HUES64 (cell line): ENCODE measurements at regions not wholly inside any gene's neighbourhood (a gene's known extent, or its start where the extent isn't known, plus 50 kb on each side); places are given as distances from the start of the nearest gene placed in this dataset.
"Not testable (repeated sequence)": the region's sequence is repeated elsewhere in the genome, so short reads cannot be mapped to it uniquely, and the experiment has no call there.

ENCODE experiments used
- H3K27ac ChIP-seq: 2 replicates; pipeline ENCODE4 v1.7.0; 2013; ENCODE audit warnings: low read depth, low read length, inconsistent platforms
- H3K27me3 ChIP-seq: 2 replicates; pipeline ENCODE4 v1.6.1; 2013; ENCODE audit warnings: mild to moderate bottlenecking, low read length; ENCODE audit not compliant: insufficient read depth
- H3K36me3 ChIP-seq: 2 replicates; pipeline ENCODE4 v1.6.1; 2013; ENCODE audit warnings: mild to moderate bottlenecking, low read length; ENCODE audit not compliant: insufficient read depth
- H3K4me1 ChIP-seq: 2 replicates; pipeline ENCODE4 v1.6.1; 2013; ENCODE audit warnings: mild to moderate bottlenecking, low read length, moderate library complexity; ENCODE audit not compliant: insufficient read depth
- H3K4me3 ChIP-seq: 2 replicates; pipeline ENCODE4 v1.5.1; 2013; ENCODE audit warnings: mild to moderate bottlenecking, low read length, moderate library complexity
- H3K9ac ChIP-seq: 2 replicates; pipeline ENCODE4 v1.6.1; 2013; ENCODE audit warnings: mild to moderate bottlenecking, low read depth, low read length
- H3K9me3 ChIP-seq: 2 replicates; pipeline ENCODE4 v1.6.1; 2013; ENCODE audit warnings: low read depth, low read length; ENCODE audit not compliant: insufficient read depth
- WGBS: fragments of 150-250, 120-280 bp; methylation state at CpG from one replicate; pipeline ENCODE4 v1.1.7; 2013; ENCODE audit warnings: missing lambda C conversion rate; 5-methylcytosine and 5-hydroxymethylcytosine counted together

GRCh38 chr21:22351076-22351475, 1352.9 kb downstream of the NCAM2 start:
- H3K27me3 ChIP-seq, result no peaks in the 10 kb centered on the region
- no peaks in the 10 kb centered on the region for H3K4me1 ChIP-seq
- no peaks in the 10 kb centered on the region for H3K36me3 ChIP-seq
- no peak overlapping the region for H3K27ac ChIP-seq
- no peak overlapping the region for H3K9ac ChIP-seq
- H3K4me3 ChIP-seq, result no peak overlapping the region
- 94% methylated on average over 2 of the region's 2 CpGs for WGBS
- no peaks in the 10 kb centered on the region for H3K9me3 ChIP-seq

GRCh38 chr21:22352088-22352487, 1353.9 kb downstream of the NCAM2 start:
- H3K4me1 ChIP-seq, result no peaks in the 10 kb centered on the region
- WGBS, result no CpG with 5 or more reads among the region's 1 CpG
- H3K4me3 ChIP-seq, result no peak overlapping the region
- H3K9me3 ChIP-seq, result no peaks in the 10 kb centered on the region
- no peak overlapping the region for H3K27ac ChIP-seq
- H3K27me3 ChIP-seq, result no peaks in the 10 kb centered on the region
- no peaks in the 10 kb centered on the region for H3K36me3 ChIP-seq
- no peak overlapping the region for H3K9ac ChIP-seq

- no peak overlapping the region for H3K27ac ChIP-seq
- no peak overlapping the region for H3K4me3 ChIP-seq
- 92% methylated on average over 1 of the region's 1 CpG for WGBS
- no peak overlapping the region for H3K9ac ChIP-seq
- no peaks in the 10 kb centered on the region for H3K9me3 ChIP-seq
- H3K4me1 ChIP-seq, result no peaks in the 10 kb centered on the region
- no peaks in the 10 kb centered on the region for H3K27me3 ChIP-seq
- no peaks in the 10 kb centered on the region for H3K36me3 ChIP-seq
These were observed 1357.7 kb downstream of the NCAM2 start for GRCh38 chr21:22355949-22356348.

GRCh38 chr21:22356663-22357062, 1358.5 kb downstream of the NCAM2 start:
- Histone ChIP-seq H3K27me3 (no peaks in the 10 kb centered on the region), H3K9ac (no peak overlapping the region), H3K4me3 (no peak overlapping the region), H3K9me3 (0 out of 2 replicates have a peak, but pooled peaks cover 3% of the 10 kb centered on the region), H3K27ac (no peak overlapping the region), H3K36me3 (no peaks in the 10 kb centered on the region), H3K4me1 (no peaks in the 10 kb centered on the region)
- WGBS, result 98% methylated on average over 2 of the region's 4 CpGs

- 89% methylated on average over 5 of the region's 5 CpGs for WGBS
These were observed 1361.4 kb downstream of the NCAM2 start for GRCh38 chr21:22359599-22359998.

GRCh38 chr21:22363504-22363903, 1365.3 kb downstream of the NCAM2 start:
- no peaks in the 10 kb centered on the region for H3K27me3 ChIP-seq
- peaks cover 15% of the 10 kb centered on the region; the same call in 1 of the 2 replicates for H3K9me3 ChIP-seq
- no peak overlapping the region for H3K27ac ChIP-seq
- H3K36me3 ChIP-seq, result no peaks in the 10 kb centered on the region
- H3K4me3 ChIP-seq, result no peak overlapping the region
- H3K4me1 ChIP-seq, result no peaks in the 10 kb centered on the region
- 97% methylated on average over 7 of the region's 7 CpGs for whole genome bisulfite sequencing
- no peak overlapping the region for H3K9ac ChIP-seq

More at GRCh38 chr21:22359599-22359998, 1361.4 kb downstream of the NCAM2 start:
- not testable (repeated sequence) for H3K4me3 ChIP-seq, H3K4me1 ChIP-seq, H3K9ac ChIP-seq, H3K27ac ChIP-seq, H3K27me3 ChIP-seq, H3K36me3 ChIP-seq
- peaks cover 15% of the 10 kb centered on the region; the same call in 1 of the 2 replicates for H3K9me3 ChIP-seq

- 97% methylated on average over 5 of the region's 5 CpGs for WGBS
- Histone ChIP-seq H3K9me3 (peaks cover 15% of the 10 kb centered on the region; the same call in 1 of the 2 replicates), H3K36me3 (no peaks in the 10 kb centered on the region), H3K27ac (no peak overlapping the region), H3K27me3 (no peaks in the 10 kb centered on the region), H3K4me3 (no peak overlapping the region), H3K9ac (no peak overlapping the region), H3K4me1 (no peaks in the 10 kb centered on the region)
These were observed 1366.0 kb downstream of the NCAM2 start for GRCh38 chr21:22364163-22364562.

- no peak overlapping the region; the same call in 1 of the 2 replicates for H3K27ac ChIP-seq
- no peak overlapping the region for H3K9ac ChIP-seq
- H3K27me3 ChIP-seq, result peaks cover 30% of the 10 kb centered on the region
- peaks cover 8% of the 10 kb centered on the region; the same call in 1 of the 2 replicates for H3K9me3 ChIP-seq
- 15% methylated on average over 4 of the region's 7 CpGs for WGBS
- H3K36me3 ChIP-seq, result no peaks in the 10 kb centered on the region
- H3K4me3 ChIP-seq, result no peak overlapping the region
- H3K4me1 ChIP-seq, result peaks cover 8% of the 10 kb centered on the region
These were observed 1376.2 kb downstream of the NCAM2 start for GRCh38 chr21:22374218-22374969.

GRCh38 chr21:22377795-22378194, 1379.6 kb downstream of the NCAM2 start:
- not testable (repeated sequence) for H3K36me3 ChIP-seq, H3K27ac ChIP-seq, H3K4me3 ChIP-seq, H3K9me3 ChIP-seq, H3K4me1 ChIP-seq, H3K9ac ChIP-seq
- peaks cover 30% of the 10 kb centered on the region for H3K27me3 ChIP-seq
- 94% methylated on average over 3 of the region's 3 CpGs for WGBS

GRCh38 chr21:22393324-22393723, 1395.1 kb downstream of the NCAM2 start:
- no peak overlapping the region for H3K27ac ChIP-seq
- no peaks in the 10 kb centered on the region for H3K9me3 ChIP-seq
- H3K4me1 ChIP-seq, result 0 out of 2 replicates have a peak, but pooled peaks cover 3% of the 10 kb centered on the region
- H3K36me3 ChIP-seq, result no peaks in the 10 kb centered on the region
- H3K4me3 ChIP-seq, result no peak overlapping the region
- no peak overlapping the region for H3K9ac ChIP-seq
- no peaks in the 10 kb centered on the region for H3K27me3 ChIP-seq

- no peak overlapping the region for H3K27ac ChIP-seq
- 97% methylated on average over 6 of the region's 6 CpGs for WGBS
- H3K9me3 ChIP-seq, result peaks cover 3% of the 10 kb centered on the region; the same call in 1 of the 2 replicates
- no peak overlapping the region for H3K9ac ChIP-seq
- 0 out of 2 replicates have a peak, but pooled peaks cover 3% of the 10 kb centered on the region for H3K4me1 ChIP-seq
- no peaks in the 10 kb centered on the region for H3K27me3 ChIP-seq
- H3K36me3 ChIP-seq, result no peaks in the 10 kb centered on the region
- no peak overlapping the region for H3K4me3 ChIP-seq
These were observed 1397.8 kb downstream of the NCAM2 start for GRCh38 chr21:22395965-22396364.
